ENCODE measurements at regions not wholly inside any gene's neighbourhood (a gene's known extent, or its start where the extent isn't known, plus 50 kb on each side); places are given as distances from the start of the nearest gene placed in this dataset.

GRCh38 chr13:69566104-69566716 is 541.4 kb upstream of the ATXN8OS start:
- TF ChIP-seq, protein P1, sequence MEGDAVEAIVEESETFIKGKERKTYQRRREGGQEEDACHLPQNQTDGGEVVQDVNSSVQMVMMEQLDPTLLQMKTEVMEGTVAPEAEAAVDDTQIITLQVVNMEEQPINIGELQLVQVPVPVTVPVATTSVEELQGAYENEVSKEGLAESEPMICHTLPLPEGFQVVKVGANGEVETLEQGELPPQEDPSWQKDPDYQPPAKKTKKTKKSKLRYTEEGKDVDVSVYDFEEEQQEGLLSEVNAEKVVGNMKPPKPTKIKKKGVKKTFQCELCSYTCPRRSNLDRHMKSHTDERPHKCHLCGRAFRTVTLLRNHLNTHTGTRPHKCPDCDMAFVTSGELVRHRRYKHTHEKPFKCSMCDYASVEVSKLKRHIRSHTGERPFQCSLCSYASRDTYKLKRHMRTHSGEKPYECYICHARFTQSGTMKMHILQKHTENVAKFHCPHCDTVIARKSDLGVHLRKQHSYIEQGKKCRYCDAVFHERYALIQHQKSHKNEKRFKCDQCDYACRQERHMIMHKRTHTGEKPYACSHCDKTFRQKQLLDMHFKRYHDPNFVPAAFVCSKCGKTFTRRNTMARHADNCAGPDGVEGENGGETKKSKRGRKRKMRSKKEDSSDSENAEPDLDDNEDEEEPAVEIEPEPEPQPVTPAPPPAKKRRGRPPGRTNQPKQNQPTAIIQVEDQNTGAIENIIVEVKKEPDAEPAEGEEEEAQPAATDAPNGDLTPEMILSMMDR (IDR thresholded peaks at IDR 0.05 in 2 of 3, conservative IDR thresholded peaks at IDR 0.05 in 1 of 3; ENCODE audit: insufficient read depth in 2 of 3, low read depth in 1 of 3, low read length in 3 of 3): no peak
- TF ChIP-seq ZNF263 (CRISPR knock-in tag; IDR thresholded peaks at IDR 0.05; ENCODE audit: borderline replicate concordance) (no peak), ZNF696 (CRISPR knock-in tag; conservative IDR thresholded peaks at IDR 0.05) (no peak)

All from K562 (cell line).